Adrenal gland (tissue), 5 donors: ENCODE measurements at regions not wholly inside any gene's neighbourhood (a gene's known extent, or its start where the extent isn't known, plus 50 kb on each side); places are given as distances from the start of the nearest gene placed in this dataset.

Experiments used
- CTCF ChIP-seq, 6 experiments: fragments of 450-650 bp in 4 of 6; fragments of 200-600 bp in 2 of 6; sonication (generic) in 1 of 6; IDR thresholded peaks; 1 replicate in 5 of 6; 2 replicates in 1 of 6; pipeline versions ENCODE4 v1.5.1 to v1.8.0; 2016 to 2021; ENCODE audit warnings: antibody characterized with exemption in 6 of 6, mild to moderate bottlenecking in 2 of 6, moderate library complexity in 1 of 6
- POLR2A ChIP-seq, 2 donors: fragments of 450-650 bp; IDR thresholded peaks; one replicate each; pipeline ENCODE4 v1.6.1; 2017; ENCODE audit warnings: antibody characterized with exemption in 2 of 2, mild to moderate bottlenecking in 2 of 2, moderate library complexity in 1 of 2
- donor health status: DM: no; HTN: no; CAD: no.

- TF ChIP-seq CTCF (IDR thresholded peaks at IDR 0.05) = no peak
- no peak for TF ChIP-seq POLR2A (IDR thresholded peaks at IDR 0.05)
Measured at GRCh38 chr5:115738830-115739229, 77.6 kb downstream of the CDO1 start.
